CD4-positive, alpha-beta T cell (primary cell): ENCODE measurements at regions not wholly inside any gene's neighbourhood (a gene's known extent, or its start where the extent isn't known, plus 50 kb on each side); places are given as distances from the start of the nearest gene placed in this dataset.

Experiments
- ATAC-seq: fragments of 200-7000 bp; cut with Tn5 transposase; one replicate; pipeline ENCODE4 v1.10.0; 2022; ENCODE audit warnings: mild to moderate bottlenecking; ENCODE audit not compliant: poor library complexity
- CTCF ChIA-PET: fragments of 350-600 bp; sonication (Branson Sonifier 250); formaldehyde crosslinking; loops from one replicate; lab custom pipeline; 2021; ENCODE audit warnings: antibody characterized with exemption, inconsistent platforms; lab: Charles Lee
- POLR2A ChIA-PET: fragments of 350-600 bp; sonication (Branson Sonifier 250); formaldehyde crosslinking; loops from one replicate; lab custom pipeline; 2021; ENCODE audit warnings: antibody characterized with exemption, inconsistent platforms; lab: Charles Lee
- DNase-seq, 14 experiments: peaks; one replicate each; pipeline ENCODE4 v3.0.0-alpha.2; 2013 to 2020; ENCODE audit warnings: mixed read lengths in 2 of 14
- H3K27ac ChIP-seq, 2 donors: one replicate each; pipeline versions ENCODE4 v1.5.1 to v1.7.0; 2013; ENCODE audit warnings: low read length in 2 of 2, low read depth in 1 of 2, mild to moderate bottlenecking in 1 of 2
- H3K27me3 ChIP-seq, 2 experiments: 1 replicate in 1 of 2; 2 replicates in 1 of 2; pipeline versions ENCODE4 v1.6.1 to v1.7.0; 2013; ENCODE audit warnings: low read length in 2 of 2, control low read depth in 1 of 2, mild to moderate bottlenecking in 1 of 2, moderate library complexity in 1 of 2; ENCODE audit not compliant: insufficient read depth in 2 of 2, control insufficient read depth in 1 of 2
- H3K36me3 ChIP-seq: one replicate; pipeline ENCODE4 v1.6.1; 2013; ENCODE audit warnings: low read length, control low read depth; ENCODE audit not compliant: insufficient read depth
- H3K4me1 ChIP-seq: one replicate; pipeline ENCODE4 v1.6.1; 2013; ENCODE audit warnings: low read length, control low read depth; ENCODE audit not compliant: insufficient read depth
- H3K4me3 ChIP-seq: one replicate; pipeline ENCODE4 v1.5.1; 2013; ENCODE audit warnings: mild to moderate bottlenecking, low read length, moderate library complexity
- H3K9me3 ChIP-seq, 2 experiments: 1 replicate in 1 of 2; 2 replicates in 1 of 2; pipeline versions ENCODE4 v1.6.1 to v1.7.0; 2013; ENCODE audit warnings: low read length in 2 of 2, mild to moderate bottlenecking in 2 of 2, control low read depth in 1 of 2, moderate library complexity in 1 of 2; ENCODE audit not compliant: control insufficient read depth in 1 of 2, insufficient read depth in 1 of 2
- H3K27ac Mint-ChIP-seq: one replicate; pipeline ENCODE4 v1.8.0; 2020; ENCODE audit warnings: mixed read lengths
- H3K27me3 Mint-ChIP-seq: one replicate; pipeline ENCODE4 v1.8.0; 2021; ENCODE audit warnings: mixed read lengths
- H3K36me3 Mint-ChIP-seq: one replicate; pipeline ENCODE4 v1.8.0; 2021; ENCODE audit warnings: low read depth, mixed read lengths
- H3K4me1 Mint-ChIP-seq: one replicate; pipeline ENCODE4 v1.8.0; 2021; ENCODE audit warnings: low read depth, mixed read lengths
- H3K4me3 Mint-ChIP-seq: one replicate; pipeline ENCODE4 v1.8.0; 2020; ENCODE audit warnings: mild to moderate bottlenecking, mixed read lengths
- H3K9me3 Mint-ChIP-seq: one replicate; pipeline ENCODE4 v1.8.0; 2020; ENCODE audit warnings: mixed read lengths
- CTCF ChIP-seq: fragments of 200-600 bp; IDR thresholded peaks from one replicate; pipeline ENCODE4 v1.8.0; 2022; ENCODE audit warnings: antibody characterized with exemption, mild to moderate bottlenecking
- intact Hi-C, 2 experiments: fragments of 100-400 bp; cut with DNase I in 1 of 2; cut with micrococcal nuclease in 1 of 2; formaldehyde crosslinking; loops; one replicate each; pipeline versions ENCODE4 v1.15.1 to v1.9.0; 2023 to 2025; cut with DNase I, micrococcal nuclease

GRCh38 chr2:223688094-223688835 lies 86.1 kb upstream of the SCG2 start:
- Histone ChIP-seq H3K4me3 (no peak overlapping the region), H3K27me3 (no peaks in the 10 kb centered on the region), H3K36me3 (no peaks in the 10 kb centered on the region), H3K9me3 (no peaks in the 10 kb centered on the region), H3K4me1 (no peaks in the 10 kb centered on the region), H3K27ac (no peak overlapping the region)
- no peak overlapping the region for H3K4me3 Mint-ChIP-seq
- ChIA-PET POLR2A (no interaction called here), CTCF (no interaction called here)
- ATAC-seq, result no peak
- intact Hi-C loops, result no loop called here
- peaks cover 15% of the 10 kb centered on the region for H3K27me3 Mint-ChIP-seq
- H3K4me1 Mint-ChIP-seq, result no peaks in the 10 kb centered on the region
- no peak for TF ChIP-seq CTCF
- no peaks in the 10 kb centered on the region for H3K36me3 Mint-ChIP-seq
- no peak for DNase-seq
- no peak overlapping the region for H3K27ac Mint-ChIP-seq
- no peaks in the 10 kb centered on the region for H3K9me3 Mint-ChIP-seq

- H3K27ac Mint-ChIP-seq, result no peak overlapping the region
- H3K4me1 Mint-ChIP-seq, result no peaks in the 10 kb centered on the region
- H3K9me3 Mint-ChIP-seq, result no peaks in the 10 kb centered on the region
- no peaks in the 10 kb centered on the region for H3K27me3 Mint-ChIP-seq
- no peak overlapping the region for H3K4me3 Mint-ChIP-seq
- Histone ChIP-seq H3K36me3 (no peaks in the 10 kb centered on the region), H3K27ac (no peak overlapping the region), H3K4me3 (no peak overlapping the region), H3K27me3 (no peaks in the 10 kb centered on the region), H3K4me1 (no peaks in the 10 kb centered on the region), H3K9me3 (no peaks in the 10 kb centered on the region)
- no peak for ATAC-seq
- TF ChIP-seq CTCF, result no peak
- intact Hi-C loops, result no loop called here
- no peak for DNase-seq
- POLR2A ChIA-PET, result no interaction called here
- no peaks in the 10 kb centered on the region for H3K36me3 Mint-ChIP-seq
- CTCF ChIA-PET, result interaction anchor here (1.0 kb wide), 1 partner anchor 16 kb away, joined by 4 read pairs; no protein-coding TSS in a partner anchor
Measured at GRCh38 chr2:223681125-223681524, 79.0 kb upstream of the SCG2 start.

GRCh38 chr2:223674998-223675609 lies 72.9 kb upstream of the SCG2 start:
- ATAC-seq, result no peak
- no peaks in the 10 kb centered on the region for H3K36me3 ChIP-seq
- H3K27ac Mint-ChIP-seq, result no peak overlapping the region
- H3K27me3 Mint-ChIP-seq, result no peaks in the 10 kb centered on the region
- H3K4me1 ChIP-seq, result no peaks in the 10 kb centered on the region
- no peaks in the 10 kb centered on the region for H3K36me3 Mint-ChIP-seq
- no peak for TF ChIP-seq CTCF
- H3K9me3 ChIP-seq, result no peaks in the 10 kb centered on the region
- intact Hi-C loops, result no loop called here
- no peak overlapping the region for H3K4me3 Mint-ChIP-seq
- POLR2A ChIA-PET, result no interaction called here
- no peak overlapping the region for H3K27ac ChIP-seq
- H3K9me3 Mint-ChIP-seq, result no peaks in the 10 kb centered on the region
- no peak overlapping the region for H3K4me3 ChIP-seq
- no peaks in the 10 kb centered on the region for H3K27me3 ChIP-seq
- H3K4me1 Mint-ChIP-seq, result no peaks in the 10 kb centered on the region
- CTCF ChIA-PET, result no interaction called here
- DNase-seq, result no peak
